Gastroesophageal sphincter (tissue), 3 donors: ENCODE measurements at regions not wholly inside any gene's neighbourhood (a gene's known extent, or its start where the extent isn't known, plus 50 kb on each side); places are given as distances from the start of the nearest gene placed in this dataset.

Experiments
- CTCF ChIP-seq, 4 experiments: fragments of 200-600 bp in 2 of 4; fragments of 450-650 bp in 2 of 4; sonication (generic) in 1 of 4; IDR thresholded peaks; one replicate each; pipeline ENCODE4 v1.5.1; 2017 to 2019; ENCODE audit warnings: antibody characterized with exemption in 4 of 4, mild to moderate bottlenecking in 2 of 4, moderate library complexity in 2 of 4
- EP300 ChIP-seq: sonication (generic); formaldehyde crosslinking; IDR thresholded peaks from one replicate; pipeline ENCODE4 v1.6.1; 2017; ENCODE audit warnings: antibody characterized with exemption, mild to moderate bottlenecking
- POLR2A ChIP-seq, 2 donors: fragments of 450-650 bp; IDR thresholded peaks; one replicate each; pipeline ENCODE4 v1.6.1; 2017; ENCODE audit warnings: antibody characterized with exemption in 2 of 2, mild to moderate bottlenecking in 2 of 2, moderate library complexity in 1 of 2

GRCh38 chrX:9091258-9091657 lies 57.3 kb upstream of the FAM9B start:
- TF ChIP-seq CTCF (IDR thresholded peaks at IDR 0.05) (no peak), POLR2A (IDR thresholded peaks at IDR 0.05) (no peak), EP300 (no peak)
